ENCODE measurements at regions not wholly inside any gene's neighbourhood (a gene's known extent, or its start where the extent isn't known, plus 50 kb on each side); places are given as distances from the start of the nearest gene placed in this dataset.

DNA sequence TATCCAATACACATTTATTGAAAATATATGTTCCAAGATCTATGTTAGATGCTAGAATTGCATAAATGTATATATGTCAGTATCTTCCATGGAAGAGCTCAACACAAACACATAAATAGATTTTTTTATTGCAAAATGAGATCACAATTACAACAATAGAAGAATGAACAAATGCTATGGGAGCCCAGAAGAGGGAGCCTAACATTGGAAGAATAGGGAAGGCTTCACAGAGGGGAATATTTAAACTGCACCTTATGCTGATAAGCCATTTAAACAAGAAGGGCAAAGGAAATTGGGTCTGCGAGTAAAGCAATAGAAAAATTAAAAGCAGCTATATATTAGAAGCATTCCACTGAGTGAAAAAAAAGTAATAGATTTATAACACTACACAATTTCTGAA lies 96.1 kb upstream of the LRRC55 start:
- H3K27ac Mint-ChIP-seq: no peak overlapping the region
- no peak overlapping the region for H2BK5ac ChIP-seq (ENCODE audit: insufficient read length, low read length)
- H3K4me3 Mint-ChIP-seq: no peak overlapping the region

More for the DNA sequence above, 96.1 kb upstream of the LRRC55 start:
- no peak overlapping the region for H2BK12ac ChIP-seq (ENCODE audit: insufficient read length, low read depth, low read length)
- H4K20me1 ChIP-seq (ENCODE audit: control insufficient read depth, insufficient read depth, insufficient read length): peaks cover 3% of the 10 kb centered on the region
- H3K56ac ChIP-seq (ENCODE audit: insufficient read length, low read depth, low read length): no peak overlapping the region
- no peak overlapping the region for H3K18ac ChIP-seq (ENCODE audit: insufficient read length, low read depth, low read length)
- no peak overlapping the region for H3K27ac ChIP-seq (ENCODE audit: insufficient read length, low read depth, low read length)
- H3K27me3 ChIP-seq (ENCODE audit: insufficient read depth, low read length): no peaks in the 10 kb centered on the region
- no peak overlapping the region for H4K91ac ChIP-seq (ENCODE audit: insufficient read length, low read depth, low read length)
- H3T11ph ChIP-seq (ENCODE audit: low read length): no peak overlapping the region
- no peak overlapping the region for H2AK5ac ChIP-seq (ENCODE audit: insufficient read length, low read length)
- peaks cover 4% of the 10 kb centered on the region; the same call in 1 of the 2 replicates for H3K4me1 ChIP-seq (ENCODE audit: insufficient read depth, low read length)
- no peaks in the 10 kb centered on the region for H3K23me2 ChIP-seq (ENCODE audit: insufficient read length, low read depth, low read length, poor library complexity, severe bottlenecking)
- no peak overlapping the region for H2BK20ac ChIP-seq (ENCODE audit: low read depth, low read length, poor library complexity, severe bottlenecking)
- WGBS (ENCODE audit: extremely low coverage, insufficient read length, low lambda C conversion rate): no CpG with 5 or more reads among the region's 1 CpG
- H3K79me1 ChIP-seq (ENCODE audit: insufficient read depth, low read depth, low read length, poor library complexity, severe bottlenecking): no peaks in the 10 kb centered on the region
- no peak overlapping the region for H4K8ac ChIP-seq (replicated peaks; ENCODE audit: insufficient read length, low read depth, low read length)
- no peaks in the 10 kb centered on the region; a peak in 2 of 7 replicates for H3K36me3 Mint-ChIP-seq (ENCODE audit: insufficient read depth in 1 of 3, low read depth in 3 of 3)
- no peak overlapping the region for H2BK15ac ChIP-seq (ENCODE audit: low read depth, low read length)
- no peak for DNase-seq
- TF ChIP-seq, protein P1, sequence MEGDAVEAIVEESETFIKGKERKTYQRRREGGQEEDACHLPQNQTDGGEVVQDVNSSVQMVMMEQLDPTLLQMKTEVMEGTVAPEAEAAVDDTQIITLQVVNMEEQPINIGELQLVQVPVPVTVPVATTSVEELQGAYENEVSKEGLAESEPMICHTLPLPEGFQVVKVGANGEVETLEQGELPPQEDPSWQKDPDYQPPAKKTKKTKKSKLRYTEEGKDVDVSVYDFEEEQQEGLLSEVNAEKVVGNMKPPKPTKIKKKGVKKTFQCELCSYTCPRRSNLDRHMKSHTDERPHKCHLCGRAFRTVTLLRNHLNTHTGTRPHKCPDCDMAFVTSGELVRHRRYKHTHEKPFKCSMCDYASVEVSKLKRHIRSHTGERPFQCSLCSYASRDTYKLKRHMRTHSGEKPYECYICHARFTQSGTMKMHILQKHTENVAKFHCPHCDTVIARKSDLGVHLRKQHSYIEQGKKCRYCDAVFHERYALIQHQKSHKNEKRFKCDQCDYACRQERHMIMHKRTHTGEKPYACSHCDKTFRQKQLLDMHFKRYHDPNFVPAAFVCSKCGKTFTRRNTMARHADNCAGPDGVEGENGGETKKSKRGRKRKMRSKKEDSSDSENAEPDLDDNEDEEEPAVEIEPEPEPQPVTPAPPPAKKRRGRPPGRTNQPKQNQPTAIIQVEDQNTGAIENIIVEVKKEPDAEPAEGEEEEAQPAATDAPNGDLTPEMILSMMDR (conservative IDR thresholded peaks at IDR 0.05): no peak; the same call in 2 of the 3 replicates
- H3K23ac ChIP-seq (ENCODE audit: insufficient read length, low read depth, low read length): no peak overlapping the region
- no peak overlapping the region for H3K9ac ChIP-seq (ENCODE audit: extremely low read depth, insufficient read length, low read length)
- no peak overlapping the region for H3K4me2 ChIP-seq (ENCODE audit: insufficient read depth, insufficient read length, low read length)
- H2BK120ac ChIP-seq (ENCODE audit: low read depth, low read length, poor library complexity, severe bottlenecking): no peak overlapping the region
- H3K79me2 ChIP-seq (ENCODE audit: insufficient read depth, low read length): no peaks in the 10 kb centered on the region
- H3K4ac ChIP-seq (ENCODE audit: low read depth, low read length): no peak overlapping the region
- H3K27me3 Mint-ChIP-seq (ENCODE audit: low read depth): no peaks in the 10 kb centered on the region
- H4K5ac ChIP-seq (ENCODE audit: insufficient read length, low read depth, low read length): no peak overlapping the region
- no peak overlapping the region for H2AFZ ChIP-seq (ENCODE audit: low read length)
- no peaks in the 10 kb centered on the region; a peak in 2 of 5 replicates for H3K9me3 Mint-ChIP-seq
- no peaks in the 10 kb centered on the region for H3K9me3 ChIP-seq (ENCODE audit: control insufficient read depth, low read depth, low read length)
- no peak overlapping the region for H3K14ac ChIP-seq (ENCODE audit: insufficient read depth, low read length)
- H3K4me1 Mint-ChIP-seq: peaks cover 6 to 8% of the 10 kb centered on the region in 2 experiments; a peak in 1 of 4 replicates
